ENCODE measurements at regions not wholly inside any gene's neighbourhood (a gene's known extent, or its start where the extent isn't known, plus 50 kb on each side); places are given as distances from the start of the nearest gene placed in this dataset.

DNA sequence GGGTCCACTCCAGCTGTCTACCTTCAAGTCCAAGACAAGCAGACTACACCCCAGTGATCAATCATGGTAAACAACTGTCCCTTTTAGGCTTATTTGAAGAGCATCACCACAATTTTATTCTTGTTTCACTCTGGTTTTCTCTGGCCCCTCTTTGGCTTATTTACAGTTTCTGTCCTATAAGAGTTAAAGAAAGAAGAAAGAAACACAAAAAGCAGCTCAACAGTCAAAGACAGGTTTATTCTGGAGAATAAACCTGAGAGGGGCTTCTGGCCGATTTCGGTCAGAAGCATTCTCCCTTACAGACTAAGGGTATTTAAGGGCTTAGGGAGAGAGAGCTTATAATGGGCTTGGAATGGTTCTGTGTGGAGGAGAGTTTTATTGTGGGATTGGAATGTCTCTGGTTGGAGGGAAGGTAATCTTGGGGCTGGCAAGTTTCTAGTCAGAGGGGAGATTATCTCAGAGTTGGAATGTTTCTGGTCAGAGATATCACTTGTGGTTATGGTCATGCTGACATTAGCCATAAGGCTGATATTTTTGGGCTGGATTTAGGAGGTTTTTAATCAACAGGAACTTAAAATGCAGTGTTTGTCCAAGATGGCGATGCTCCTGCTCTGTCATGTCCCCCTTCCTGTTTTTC, 161.0 kb downstream of the URB2 start:
- no peak overlapping the region for H3K4me3 Mint-ChIP-seq
- H3K27me3 Mint-ChIP-seq, result peaks cover 11 to 15% of the 10 kb centered on the region in 2 donors
- no peaks in the 10 kb centered on the region for H3K4me1 Mint-ChIP-seq
- H3K27ac ChIP-seq (ENCODE audit: low read depth, low read length), result no peak overlapping the region
- intact Hi-C loops (cut with micrococcal nuclease), result no loop called here
- H3K9me3 ChIP-seq (ENCODE audit: control insufficient read depth in 1 of 2, low read length in 2 of 2), result no peaks in the 10 kb centered on the region
- H3K4me3 ChIP-seq (ENCODE audit: low read length in 2 of 2), result no peak overlapping the region
- H3K4me1 ChIP-seq (ENCODE audit: insufficient read depth, low read length), result no peaks in the 10 kb centered on the region
- CTCF ChIA-PET (ENCODE audit: partially characterized antibody), result no interaction called here
- no peak overlapping the region for H3K27ac Mint-ChIP-seq
- no peak for DNase-seq
- POLR2A ChIA-PET (ENCODE audit: partially characterized antibody), result no interaction called here
- peaks cover 0 to 16% (median 5%) of the 10 kb centered on the region in 8 donors for H3K9me3 Mint-ChIP-seq
- no peaks in the 10 kb centered on the region for H3K36me3 Mint-ChIP-seq
- no peaks in the 10 kb centered on the region for H3K36me3 ChIP-seq (ENCODE audit: insufficient read depth, low read length)
- no peaks in the 10 kb centered on the region for H3K27me3 ChIP-seq (ENCODE audit: insufficient read depth, low read length)

DNA sequence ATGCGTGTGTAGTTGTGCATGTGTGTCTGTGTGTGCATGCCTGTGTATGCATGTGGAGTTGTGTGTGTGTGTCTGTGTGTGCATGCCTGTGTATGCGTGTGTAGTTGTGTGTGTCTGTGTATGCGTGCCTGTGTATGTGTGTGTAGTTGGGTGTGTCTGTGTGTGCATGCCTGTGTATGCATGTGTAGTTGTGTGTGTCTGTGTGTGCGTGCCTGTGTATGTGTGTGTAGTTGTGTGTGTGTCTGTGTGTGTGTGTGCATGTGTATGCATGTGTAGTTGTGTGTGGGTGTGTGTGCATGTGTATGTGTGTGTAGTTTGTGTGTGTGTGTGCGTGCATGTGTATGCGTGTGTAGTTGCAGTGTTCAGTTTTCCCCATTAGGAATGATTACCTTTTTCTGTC, 162.0 kb downstream of the URB2 start:
- H3K36me3 Mint-ChIP-seq, result no peaks in the 10 kb centered on the region
- H3K9me3 Mint-ChIP-seq, result peaks cover 0 to 16% (median 5%) of the 10 kb centered on the region in 8 donors
- Histone ChIP-seq H3K4me1 (ENCODE audit: insufficient read depth, low read length) (no peaks in the 10 kb centered on the region), H3K4me3 (ENCODE audit: low read length in 2 of 2) (no peak overlapping the region), H3K36me3 (ENCODE audit: insufficient read depth, low read length) (no peaks in the 10 kb centered on the region), H3K27ac (ENCODE audit: low read depth, low read length) (no peak overlapping the region), H3K27me3 (ENCODE audit: insufficient read depth, low read length) (no peaks in the 10 kb centered on the region), H3K9me3 (ENCODE audit: control insufficient read depth in 1 of 2, low read length in 2 of 2) (no peaks in the 10 kb centered on the region)
- H3K27ac Mint-ChIP-seq, result no peak overlapping the region
- H3K4me3 Mint-ChIP-seq, result no peak overlapping the region
- no peak for DNase-seq
- peaks cover 10 to 14% of the 10 kb centered on the region in 2 donors for H3K27me3 Mint-ChIP-seq
- H3K4me1 Mint-ChIP-seq, result no peaks in the 10 kb centered on the region
- intact Hi-C loops (cut with micrococcal nuclease), result no loop called here
- ChIA-PET CTCF (ENCODE audit: partially characterized antibody) (no interaction called here), POLR2A (ENCODE audit: partially characterized antibody) (no interaction called here)

DNA sequence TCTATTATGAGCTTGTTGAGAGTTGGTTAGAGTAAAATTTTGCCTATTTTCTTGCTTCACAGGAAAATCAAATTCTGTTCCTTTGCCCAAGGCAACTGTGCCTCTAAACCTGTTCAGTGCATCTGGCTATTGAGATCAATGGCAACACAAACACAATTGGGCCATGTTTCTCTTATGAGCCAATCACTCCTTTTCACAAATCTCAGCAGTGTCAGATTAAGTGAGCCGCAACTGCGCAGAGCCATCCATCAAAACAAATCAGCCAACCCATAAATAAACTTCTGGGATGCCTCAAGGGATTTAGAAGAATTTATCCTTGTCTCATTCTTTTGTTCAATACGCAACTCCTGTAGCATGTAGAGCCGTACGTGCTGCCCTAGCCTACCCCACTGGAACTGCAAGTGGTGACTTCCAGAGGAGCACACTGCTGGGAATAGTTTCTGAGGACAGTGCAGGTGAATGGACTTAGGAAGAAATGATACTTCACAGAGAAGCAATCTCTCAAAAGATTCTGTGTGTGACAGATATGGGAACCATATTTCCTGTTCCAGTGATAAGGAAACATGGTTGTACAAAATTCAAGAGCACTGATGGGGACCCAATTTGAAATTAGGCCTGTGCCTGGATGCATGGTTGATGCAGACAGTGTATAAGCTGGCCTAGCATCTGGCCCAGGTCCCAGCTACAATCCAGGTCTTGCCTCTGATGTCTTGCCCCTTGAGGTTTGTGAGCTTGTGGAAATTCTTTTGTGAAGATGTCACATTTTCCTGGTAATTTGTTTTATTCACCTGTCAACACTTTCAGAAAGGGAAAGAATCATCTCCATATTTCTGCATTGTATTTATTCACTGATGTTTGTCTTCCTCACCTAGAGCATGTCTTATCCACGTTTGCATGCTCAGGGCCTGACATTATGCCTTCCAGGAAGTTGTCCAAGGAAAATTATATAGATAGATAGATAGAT, 166.2 kb downstream of the URB2 start:
- POLR2A ChIA-PET (ENCODE audit: partially characterized antibody), result no interaction called here
- no peak overlapping the region for H3K4me3 ChIP-seq (ENCODE audit: low read length in 2 of 2)
- H3K4me3 Mint-ChIP-seq, result no peak overlapping the region
- intact Hi-C loops (cut with micrococcal nuclease), result no loop called here
- H3K27ac Mint-ChIP-seq, result no peak overlapping the region
- H3K36me3 Mint-ChIP-seq, result no peaks in the 10 kb centered on the region
- H3K4me1 Mint-ChIP-seq, result no peaks in the 10 kb centered on the region
- H3K27me3 Mint-ChIP-seq, result peaks cover 8 to 10% of the 10 kb centered on the region in 2 donors
- no peaks in the 10 kb centered on the region for H3K27me3 ChIP-seq (ENCODE audit: insufficient read depth, low read length)
- no peak for DNase-seq
- no peaks in the 10 kb centered on the region for H3K9me3 ChIP-seq (ENCODE audit: control insufficient read depth in 1 of 2, low read length in 2 of 2)
- H3K9me3 Mint-ChIP-seq, result peaks cover 0 to 16% (median 5%) of the 10 kb centered on the region in 8 donors
- CTCF ChIA-PET (ENCODE audit: partially characterized antibody), result no interaction called here
- H3K27ac ChIP-seq (ENCODE audit: low read depth, low read length), result no peak overlapping the region
- no peaks in the 10 kb centered on the region for H3K36me3 ChIP-seq (ENCODE audit: insufficient read depth, low read length)
- H3K4me1 ChIP-seq (ENCODE audit: insufficient read depth, low read length), result no peaks in the 10 kb centered on the region

DNA sequence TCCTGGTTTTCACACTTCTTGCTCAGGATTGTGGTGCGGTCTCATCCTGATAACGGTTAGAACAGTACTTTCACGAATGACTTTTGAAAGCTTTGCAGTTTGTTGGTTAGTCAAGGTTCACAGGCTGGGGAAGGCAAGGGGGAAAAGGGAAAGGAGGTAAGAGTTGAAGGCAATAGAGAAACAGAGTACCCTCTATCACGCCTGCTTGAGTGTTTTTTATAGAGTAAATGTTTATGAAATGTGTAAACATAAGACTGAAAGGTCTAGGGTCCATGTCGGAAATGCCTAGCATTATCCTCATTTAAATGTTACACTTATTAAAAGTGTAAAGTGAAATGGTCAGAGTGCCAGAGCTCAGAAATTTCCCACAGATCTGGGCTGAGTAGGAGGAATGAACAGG, 167.4 kb downstream of the URB2 start:
- CTCF ChIA-PET (ENCODE audit: partially characterized antibody), result no interaction called here

DNA sequence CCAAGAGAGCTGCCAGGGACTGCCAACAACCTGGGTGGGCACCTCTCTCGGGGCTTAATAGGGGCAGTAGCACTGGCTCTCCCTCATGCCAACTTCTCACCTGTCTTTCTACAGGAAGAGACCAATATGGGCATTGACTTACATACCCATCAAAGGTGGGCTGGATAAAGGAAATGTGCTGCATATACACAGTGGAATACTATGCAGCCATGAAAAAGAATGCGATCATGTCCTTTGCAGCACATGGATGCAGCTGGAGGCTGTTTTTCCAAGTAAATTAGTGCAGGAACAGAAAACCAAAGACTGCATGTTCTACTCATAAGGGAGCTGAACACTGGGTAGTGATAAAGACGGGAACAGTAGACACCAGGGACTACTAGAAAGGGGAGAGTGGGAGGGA, 172.5 kb downstream of the URB2 start:
- Mint-ChIP-seq H3K9me3 (peaks cover 0 to 10% (median 0%) of the 10 kb centered on the region in 8 donors), H3K4me1 (no peaks in the 10 kb centered on the region), H3K36me3 (no peaks in the 10 kb centered on the region), H3K27ac (no peak overlapping the region), H3K4me3 (no peak overlapping the region), H3K27me3 (peaks cover 3 to 7% of the 10 kb centered on the region in 2 donors)
- no peak overlapping the region for H3K27ac ChIP-seq (ENCODE audit: low read depth, low read length)
- no peak overlapping the region for H3K4me3 ChIP-seq (ENCODE audit: low read length in 2 of 2)
- no peaks in the 10 kb centered on the region for H3K27me3 ChIP-seq (ENCODE audit: insufficient read depth, low read length)
- POLR2A ChIA-PET (ENCODE audit: partially characterized antibody), result no interaction called here
- CTCF ChIA-PET (ENCODE audit: partially characterized antibody), result no interaction called here
- no peaks in the 10 kb centered on the region for H3K36me3 ChIP-seq (ENCODE audit: insufficient read depth, low read length)
- DNase-seq, result no peak
- H3K9me3 ChIP-seq (ENCODE audit: control insufficient read depth in 1 of 2, low read length in 2 of 2), result no peaks in the 10 kb centered on the region
- intact Hi-C loops (cut with micrococcal nuclease), result no loop called here
- no peaks in the 10 kb centered on the region for H3K4me1 ChIP-seq (ENCODE audit: insufficient read depth, low read length)

More for the DNA sequence above, 167.4 kb downstream of the URB2 start:
- H3K36me3 ChIP-seq (ENCODE audit: insufficient read depth, low read length), result no peaks in the 10 kb centered on the region
- Mint-ChIP-seq H3K36me3 (no peaks in the 10 kb centered on the region), H3K4me1 (no peaks in the 10 kb centered on the region), H3K27me3 (peaks cover 4 to 5% of the 10 kb centered on the region in 2 donors), H3K4me3 (no peak overlapping the region), H3K27ac (no peak overlapping the region), H3K9me3 (peaks cover 0 to 16% (median 5%) of the 10 kb centered on the region in 8 donors)
- H3K9me3 ChIP-seq (ENCODE audit: control insufficient read depth in 1 of 2, low read length in 2 of 2), result no peaks in the 10 kb centered on the region
- intact Hi-C loops (cut with micrococcal nuclease), result no loop called here
- H3K4me1 ChIP-seq (ENCODE audit: insufficient read depth, low read length), result no peaks in the 10 kb centered on the region
- H3K27me3 ChIP-seq (ENCODE audit: insufficient read depth, low read length), result no peaks in the 10 kb centered on the region
- H3K27ac ChIP-seq (ENCODE audit: low read depth, low read length), result no peak overlapping the region
- POLR2A ChIA-PET (ENCODE audit: partially characterized antibody), result no interaction called here
- DNase-seq, result no peak
- H3K4me3 ChIP-seq (ENCODE audit: low read length in 2 of 2), result no peak overlapping the region

DNA sequence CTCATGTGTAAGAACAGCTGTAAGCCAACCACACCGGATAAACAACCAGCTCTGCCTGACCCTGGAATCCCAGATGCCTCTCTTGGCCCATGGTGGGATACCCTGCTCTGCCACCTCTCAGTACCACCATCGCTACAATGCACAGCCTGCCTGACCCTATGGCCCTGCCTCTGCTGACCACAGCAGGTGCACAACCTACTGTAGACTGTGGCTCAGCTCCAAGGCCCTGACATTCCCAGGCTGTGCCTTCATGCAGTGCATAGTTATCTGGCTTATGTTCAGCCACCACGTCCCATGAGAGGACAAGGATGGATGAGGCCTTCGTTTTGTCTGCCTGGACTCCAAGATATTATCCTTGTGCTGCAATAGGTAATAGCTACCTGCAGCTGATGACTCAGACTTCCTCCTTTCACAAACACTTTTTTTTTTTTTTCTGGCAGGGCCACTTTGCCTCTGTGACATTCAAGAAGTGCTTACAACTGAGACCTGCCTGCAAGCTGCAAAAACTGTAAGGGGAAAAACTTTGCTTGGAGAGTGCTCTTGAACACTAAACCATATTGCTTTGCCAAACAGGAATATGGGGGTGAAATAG, 177.7 kb downstream of the URB2 start:
- H3K4me3 ChIP-seq (ENCODE audit: low read length in 2 of 2), result no peak overlapping the region
- peaks cover 0 to 7% of the 10 kb centered on the region in 2 donors for H3K9me3 ChIP-seq (ENCODE audit: control insufficient read depth in 1 of 2, low read length in 2 of 2)
- H3K27ac Mint-ChIP-seq, result peak overlapping the region in 1 of 7 donors; percentile 16
- H3K9me3 Mint-ChIP-seq, result peaks cover 2 to 46% (median 23%) of the 10 kb centered on the region in 8 donors
- no peaks in the 10 kb centered on the region for H3K36me3 ChIP-seq (ENCODE audit: insufficient read depth, low read length)
- no peaks in the 10 kb centered on the region for H3K4me1 ChIP-seq (ENCODE audit: insufficient read depth, low read length)
- peaks cover 0 to 4% of the 10 kb centered on the region in 2 donors for H3K36me3 Mint-ChIP-seq
- intact Hi-C loops (cut with micrococcal nuclease), result no loop called here
- CTCF ChIA-PET (ENCODE audit: partially characterized antibody), result no interaction called here
- no peak for DNase-seq
- POLR2A ChIA-PET (ENCODE audit: partially characterized antibody), result no interaction called here
- no peaks in the 10 kb centered on the region for H3K4me1 Mint-ChIP-seq
- H3K4me3 Mint-ChIP-seq, result no peak overlapping the region
- no peak overlapping the region for H3K27ac ChIP-seq (ENCODE audit: low read depth, low read length)
- H3K27me3 ChIP-seq (ENCODE audit: insufficient read depth, low read length), result no peaks in the 10 kb centered on the region
- peaks cover 7 to 16% of the 10 kb centered on the region in 2 donors for H3K27me3 Mint-ChIP-seq

DNA sequence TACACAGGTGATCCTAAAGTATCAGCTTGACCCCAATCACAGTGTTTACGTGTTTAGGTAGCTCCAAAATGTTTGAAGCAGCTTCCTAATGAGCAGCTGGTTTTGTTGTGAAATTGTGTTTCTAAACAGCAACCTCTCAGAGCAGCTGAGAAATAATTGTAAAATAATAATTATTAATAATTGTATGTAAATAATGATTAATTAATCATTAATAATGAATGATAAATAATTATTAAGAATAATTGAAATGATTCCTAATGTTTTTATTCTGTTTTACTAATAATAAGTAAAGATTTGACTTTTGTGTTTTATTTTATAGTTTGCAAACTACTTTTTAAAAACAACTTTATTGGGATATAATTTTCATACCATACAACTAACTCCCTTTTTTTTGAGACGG, 182.2 kb downstream of the URB2 start:
- no peak overlapping the region for H3K27ac Mint-ChIP-seq
- no peaks in the 10 kb centered on the region for H3K4me1 Mint-ChIP-seq
- no peak overlapping the region for H3K4me3 Mint-ChIP-seq
- no peak for DNase-seq
- H3K27me3 Mint-ChIP-seq, result peaks cover 10 to 26% of the 10 kb centered on the region in 2 donors
- POLR2A ChIA-PET (ENCODE audit: partially characterized antibody), result no interaction called here
- Histone ChIP-seq H3K27me3 (ENCODE audit: insufficient read depth, low read length) (no peaks in the 10 kb centered on the region), H3K4me1 (ENCODE audit: insufficient read depth, low read length) (no peaks in the 10 kb centered on the region), H3K27ac (ENCODE audit: low read depth, low read length) (no peak overlapping the region), H3K36me3 (ENCODE audit: insufficient read depth, low read length) (no peaks in the 10 kb centered on the region), H3K9me3 (ENCODE audit: control insufficient read depth in 1 of 2, low read length in 2 of 2) (peaks cover 0 to 14% of the 10 kb centered on the region in 2 donors), H3K4me3 (ENCODE audit: low read length in 2 of 2) (no peak overlapping the region)
- CTCF ChIA-PET (ENCODE audit: partially characterized antibody), result no interaction called here
- H3K36me3 Mint-ChIP-seq, result peaks cover 4% of the 10 kb centered on the region in 2 donors
- H3K9me3 Mint-ChIP-seq, result peaks cover 9 to 63% (median 42%) of the 10 kb centered on the region in 8 donors
- intact Hi-C loops (cut with micrococcal nuclease), result no loop called here

Data from CD4-positive, alpha-beta memory T cell (primary cell).